K562 (cell line): ENCODE measurements at regions not wholly inside any gene's neighbourhood (a gene's known extent, or its start where the extent isn't known, plus 50 kb on each side); places are given as distances from the start of the nearest gene placed in this dataset.

Source experiments
- ATAC-seq: fragments of 200-7000 bp; cut with Tn5 transposase; 3 replicates; pipeline ENCODE4 v1.9.1; 2020; ENCODE audit warnings: moderate library complexity
- BruUV-seq: library from RNA; stranded (reverse); fragments of 400-500 nt; replicated peaks from 2 replicates; lab custom pipeline; 2021; lab: Mats Ljungman, UMichigan
- CTCF ChIA-PET: fragments of 300-600 bp; formaldehyde crosslinking; extraction: SDS; loops from one replicate; lab custom pipeline; 2021; ENCODE audit warnings: low intra/inter-chr PET ratio; lab: Yijun Ruan, JAX
- POLR2A ChIA-PET: fragments of 300-600, 350-650 bp; sonication (Branson Sonifier 250); formaldehyde crosslinking; extraction: SDS; loops from one replicate; lab custom pipeline; 2021; ENCODE audit warnings: antibody characterized with exemption, inconsistent platforms; lab: Yijun Ruan, JAX
- DNase-seq, 4 experiments: peaks; one replicate each; pipeline versions ENCODE4 v3.0.0 to v3.0.0-alpha.2; 2011 to 2018; ENCODE audit warnings: low spot score in 3 of 4, mixed read lengths in 3 of 4; ENCODE audit errors: extremely low read depth in 1 of 4
- FAIRE-seq: peaks from 2 replicates; lab custom pipeline; 2011; peaks lifted over from hg19 to GRCh38; lab: Jason Lieb, UNC
- H2AFZ ChIP-seq: 2 replicates; pipeline ENCODE4 v1.6.0; 2011; ENCODE audit warnings: low read depth, low read length, control low read depth, inconsistent platforms
- H3K27ac ChIP-seq: fragments of 200-600 bp; 3 replicates; pipeline ENCODE4 v1.8.0; 2011; ENCODE audit warnings: low read depth, mild to moderate bottlenecking, control low read depth, inconsistent platforms, low read length, moderate library complexity, mixed read lengths; ENCODE audit errors: extremely low read depth
- H3K27me3 ChIP-seq, 2 experiments: fragments of 300-600 bp in 1 of 2; 2 replicates in 1 of 2; 3 replicates in 1 of 2; pipeline versions ENCODE4 v1.6.0 to v1.8.0; 2011; ENCODE audit warnings: inconsistent platforms in 2 of 2, low read length in 2 of 2, mild to moderate bottlenecking in 1 of 2, mixed read lengths in 1 of 2, moderate library complexity in 1 of 2; ENCODE audit not compliant: control insufficient read depth in 2 of 2, insufficient read depth in 2 of 2
- H3K36me3 ChIP-seq: fragments of 300-600 bp; 3 replicates; pipeline ENCODE4 v1.8.0; 2011; ENCODE audit warnings: mild to moderate bottlenecking, low read length, inconsistent platforms; ENCODE audit not compliant: control insufficient read depth, insufficient read depth
- H3K4me1 ChIP-seq, 2 experiments: fragments of 200-600 bp in 1 of 2; replicated peaks in 1 of 2; 2 replicates in 1 of 2; 3 replicates in 1 of 2; pipeline versions ENCODE4 v1.5.1 to v1.8.0; 2011; ENCODE audit warnings: inconsistent platforms in 2 of 2, low read length in 2 of 2, mild to moderate bottlenecking in 1 of 2, mixed read lengths in 1 of 2, moderate library complexity in 1 of 2; ENCODE audit not compliant: control insufficient read depth in 2 of 2, insufficient read depth in 2 of 2
- H3K4me2 ChIP-seq: 2 replicates; pipeline ENCODE4 v1.6.1; 2011; ENCODE audit warnings: low read length, control low read depth, inconsistent platforms, mixed read lengths; ENCODE audit not compliant: insufficient read depth
- H3K4me3 ChIP-seq: fragments of 200-600 bp; sonication (generic), shearing (Covaris generic); 2 replicates; pipeline ENCODE4 v1.5.1; 2016; ENCODE audit warnings: control low read depth, inconsistent platforms
- H3K79me2 ChIP-seq: fragments of 200-600 bp; 3 replicates; pipeline ENCODE4 v1.8.0; 2011; ENCODE audit warnings: low read length, inconsistent platforms; ENCODE audit not compliant: control insufficient read depth, insufficient read depth
- H3K9ac ChIP-seq, 2 experiments: 2 replicates each; pipeline versions ENCODE4 v1.6.0 to v1.6.1; 2011; ENCODE audit warnings: low read depth in 2 of 2, low read length in 2 of 2, control low read depth in 1 of 2, inconsistent platforms in 1 of 2, mild to moderate bottlenecking in 1 of 2, mixed read lengths in 1 of 2; ENCODE audit not compliant: insufficient read depth in 1 of 2
- H3K9me1 ChIP-seq: one replicate; pipeline ENCODE4 v1.6.0; 2011; ENCODE audit warnings: inconsistent platforms, mild to moderate bottlenecking, low read length, moderate library complexity; ENCODE audit not compliant: control insufficient read depth, insufficient read depth
- H3K9me3 ChIP-seq: replicated peaks from 2 replicates; pipeline ENCODE4 v1.5.1; 2011; ENCODE audit warnings: low read depth, low read length, inconsistent platforms; ENCODE audit not compliant: control insufficient read depth, insufficient read depth
- H4K20me1 ChIP-seq: replicated peaks from 2 replicates; pipeline ENCODE4 v1.6.1; 2011; ENCODE audit warnings: low read length, inconsistent platforms, mixed read lengths; ENCODE audit not compliant: control insufficient read depth, insufficient read depth
- IFI16 ChIP-seq: fragments of 250-450 bp; sonication (Bioruptor Pico); IDR thresholded peaks from 2 replicates; pipeline ENCODE4 v2.1.2; 2022; ENCODE audit warnings: mild to moderate bottlenecking, inconsistent platforms
- POU5F1 ChIP-seq: fragments of 150-350 bp; IDR thresholded peaks from 2 replicates; pipeline ENCODE4 v1.6.1; 2014; ENCODE audit warnings: borderline replicate concordance, low read length, low read depth, mild to moderate bottlenecking; ENCODE audit not compliant: partially characterized antibody
- SP1 ChIP-seq: sonication (generic); formaldehyde crosslinking; IDR thresholded peaks from 2 replicates; pipeline ENCODE4 v1.8.1; 2022; ENCODE audit warnings: mild to moderate bottlenecking, missing genetic modification reagents
- ZC3H8 ChIP-seq: fragments of 450-650 bp; IDR thresholded peaks from 2 replicates; pipeline ENCODE4 v1.6.1; 2017
- ZEB2 ChIP-seq: fragments of 450-650 bp; IDR thresholded peaks from 2 replicates; pipeline ENCODE4 v1.6.1; 2016
- WGBS: fragments of 100-300 bp; shearing (Covaris generic); methylation state at CpG from one replicate; pipeline ENCODE4 v1.1.6; 2016; ENCODE audit warnings: low coverage, mixed read lengths; ENCODE audit not compliant: insufficient coverage; ENCODE audit errors: missing lambda C conversion rate; 5-methylcytosine and 5-hydroxymethylcytosine counted together
- in situ Hi-C: fragments of 300-500 bp; cut with MboI; formaldehyde crosslinking; loops from 4 replicates; pipeline ENCODE4 v1.15.0; 2018; ENCODE audit warnings: inconsistent platforms, mixed read lengths
- intact Hi-C: fragments of 100-400 bp; cut with micrococcal nuclease; formaldehyde crosslinking; loops from 2 replicates; pipeline ENCODE4 v1.14.2; 2022
- TF ChIP-seq, protein P1 (sequence below): sonication (generic); formaldehyde crosslinking; IDR thresholded peaks from 2 replicates; pipeline ENCODE4 v1.8.0; 2022; ENCODE audit warnings: mild to moderate bottlenecking, missing genetic modification reagents
- TF ChIP-seq, protein P2 (sequence below), 2 experiments: fragments of 450-650 bp; IDR thresholded peaks; 2 replicates each; pipeline ENCODE4 v1.6.1; 2018; ENCODE audit warnings: mild to moderate bottlenecking in 2 of 2, low read depth in 1 of 2; ENCODE audit not compliant: partially characterized antibody in 2 of 2
- TF ChIP-seq, protein P3 (sequence below): sonication (generic); formaldehyde crosslinking; IDR thresholded peaks from 2 replicates; pipeline ENCODE4 v1.8.0; 2023; ENCODE audit warnings: missing genetic modification reagents, mild to moderate bottlenecking, borderline replicate concordance
- TF ChIP-seq, protein P4 (sequence below): fragments of 450-650 bp; IDR thresholded peaks from 2 replicates; pipeline ENCODE4 v1.6.1; 2016; ENCODE audit warnings: antibody characterized with exemption

DNA sequence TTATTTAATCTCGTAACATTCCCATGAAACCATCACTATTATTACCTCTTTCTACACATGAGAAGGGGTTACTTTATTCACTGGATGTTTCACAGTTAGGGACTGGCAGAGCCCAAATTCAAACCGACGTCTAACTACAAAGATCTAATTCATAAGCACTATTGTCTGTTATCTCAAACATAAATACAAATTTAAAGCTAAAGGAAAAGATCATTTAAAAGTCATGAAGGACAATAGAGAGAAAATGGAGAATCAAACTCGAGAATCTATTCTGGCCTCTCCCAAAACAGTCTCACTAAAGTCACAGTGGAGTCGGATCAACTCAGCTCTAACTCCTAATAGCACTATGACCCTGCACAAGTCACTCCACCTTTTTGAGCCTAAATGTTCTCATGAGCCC lies 287.7 kb downstream of the ZIC4 start (continued):
- TF ChIP-seq, protein P1, sequence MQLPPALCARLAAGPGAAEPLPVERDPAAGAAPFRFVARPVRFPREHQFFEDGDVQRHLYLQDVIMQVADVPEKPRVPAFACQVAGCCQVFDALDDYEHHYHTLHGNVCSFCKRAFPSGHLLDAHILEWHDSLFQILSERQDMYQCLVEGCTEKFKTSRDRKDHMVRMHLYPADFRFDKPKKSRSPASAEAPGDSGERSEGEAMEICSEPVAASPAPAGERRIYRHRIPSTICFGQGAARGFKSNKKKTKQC (CRISPR knock-in tag): no peak
- TF ChIP-seq IFI16 (CRISPR knock-in tag) (no peak), ZEB2 (no peak), ZC3H8 (no peak), POU5F1 (no peak)

DNA sequence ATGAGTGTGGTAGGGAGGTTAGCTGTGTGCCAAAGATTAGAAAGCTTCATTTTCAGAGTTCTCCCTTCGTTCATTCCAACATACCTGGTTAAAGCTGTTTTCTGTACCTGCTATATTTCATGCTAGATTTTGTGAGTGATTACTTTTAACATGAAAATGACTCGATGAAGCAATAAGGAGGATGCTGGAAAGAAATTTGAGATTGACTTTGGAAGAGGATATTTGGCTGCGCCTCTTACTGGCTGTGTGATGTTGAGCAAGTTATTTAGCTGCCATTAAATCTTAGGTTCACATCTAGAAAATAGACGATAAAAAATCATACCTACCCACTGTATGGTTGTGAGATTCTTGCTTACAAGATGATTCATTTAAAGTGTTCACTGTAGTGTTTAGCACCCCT lies 288.7 kb downstream of the ZIC4 start:
- H3K27ac ChIP-seq: no peak overlapping the region
- BruUV-seq: no TSS peak
- no peaks in the 10 kb centered on the region for H3K79me2 ChIP-seq
- H3K36me3 ChIP-seq: no peaks in the 10 kb centered on the region
- WGBS: 2% methylated on average over 4 of the region's 4 CpGs
- no peaks in the 10 kb centered on the region for H3K4me1 ChIP-seq
- H3K9me3 ChIP-seq: no peaks in the 10 kb centered on the region; the same call in 1 of the 2 replicates
- DNase-seq (no peak), FAIRE-seq (no peak), ATAC-seq (no peak)
- no peaks in the 10 kb centered on the region for H3K27me3 ChIP-seq
- intact Hi-C loops (no loop called here), in situ Hi-C loops (no loop called here)
- no peaks in the 10 kb centered on the region for H4K20me1 ChIP-seq
- H2AFZ ChIP-seq: no peak overlapping the region
- no peaks in the 10 kb centered on the region for H3K9me1 ChIP-seq
- no peak overlapping the region for H3K4me2 ChIP-seq
- no peak overlapping the region for H3K4me3 ChIP-seq
- ChIA-PET CTCF (no interaction called here), POLR2A (no interaction called here)
- H3K9ac ChIP-seq: no peak overlapping the region
- TF ChIP-seq, protein P2, sequence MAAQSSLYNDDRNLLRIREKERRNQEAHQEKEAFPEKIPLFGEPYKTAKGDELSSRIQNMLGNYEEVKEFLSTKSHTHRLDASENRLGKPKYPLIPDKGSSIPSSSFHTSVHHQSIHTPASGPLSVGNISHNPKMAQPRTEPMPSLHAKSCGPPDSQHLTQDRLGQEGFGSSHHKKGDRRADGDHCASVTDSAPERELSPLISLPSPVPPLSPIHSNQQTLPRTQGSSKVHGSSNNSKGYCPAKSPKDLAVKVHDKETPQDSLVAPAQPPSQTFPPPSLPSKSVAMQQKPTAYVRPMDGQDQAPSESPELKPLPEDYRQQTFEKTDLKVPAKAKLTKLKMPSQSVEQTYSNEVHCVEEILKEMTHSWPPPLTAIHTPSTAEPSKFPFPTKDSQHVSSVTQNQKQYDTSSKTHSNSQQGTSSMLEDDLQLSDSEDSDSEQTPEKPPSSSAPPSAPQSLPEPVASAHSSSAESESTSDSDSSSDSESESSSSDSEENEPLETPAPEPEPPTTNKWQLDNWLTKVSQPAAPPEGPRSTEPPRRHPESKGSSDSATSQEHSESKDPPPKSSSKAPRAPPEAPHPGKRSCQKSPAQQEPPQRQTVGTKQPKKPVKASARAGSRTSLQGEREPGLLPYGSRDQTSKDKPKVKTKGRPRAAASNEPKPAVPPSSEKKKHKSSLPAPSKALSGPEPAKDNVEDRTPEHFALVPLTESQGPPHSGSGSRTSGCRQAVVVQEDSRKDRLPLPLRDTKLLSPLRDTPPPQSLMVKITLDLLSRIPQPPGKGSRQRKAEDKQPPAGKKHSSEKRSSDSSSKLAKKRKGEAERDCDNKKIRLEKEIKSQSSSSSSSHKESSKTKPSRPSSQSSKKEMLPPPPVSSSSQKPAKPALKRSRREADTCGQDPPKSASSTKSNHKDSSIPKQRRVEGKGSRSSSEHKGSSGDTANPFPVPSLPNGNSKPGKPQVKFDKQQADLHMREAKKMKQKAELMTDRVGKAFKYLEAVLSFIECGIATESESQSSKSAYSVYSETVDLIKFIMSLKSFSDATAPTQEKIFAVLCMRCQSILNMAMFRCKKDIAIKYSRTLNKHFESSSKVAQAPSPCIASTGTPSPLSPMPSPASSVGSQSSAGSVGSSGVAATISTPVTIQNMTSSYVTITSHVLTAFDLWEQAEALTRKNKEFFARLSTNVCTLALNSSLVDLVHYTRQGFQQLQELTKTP (IDR thresholded peaks at IDR 0.05; ENCODE audit: low read depth in 1 of 2, partially characterized antibody in 2 of 2): no peak
- TF ChIP-seq, protein P3, sequence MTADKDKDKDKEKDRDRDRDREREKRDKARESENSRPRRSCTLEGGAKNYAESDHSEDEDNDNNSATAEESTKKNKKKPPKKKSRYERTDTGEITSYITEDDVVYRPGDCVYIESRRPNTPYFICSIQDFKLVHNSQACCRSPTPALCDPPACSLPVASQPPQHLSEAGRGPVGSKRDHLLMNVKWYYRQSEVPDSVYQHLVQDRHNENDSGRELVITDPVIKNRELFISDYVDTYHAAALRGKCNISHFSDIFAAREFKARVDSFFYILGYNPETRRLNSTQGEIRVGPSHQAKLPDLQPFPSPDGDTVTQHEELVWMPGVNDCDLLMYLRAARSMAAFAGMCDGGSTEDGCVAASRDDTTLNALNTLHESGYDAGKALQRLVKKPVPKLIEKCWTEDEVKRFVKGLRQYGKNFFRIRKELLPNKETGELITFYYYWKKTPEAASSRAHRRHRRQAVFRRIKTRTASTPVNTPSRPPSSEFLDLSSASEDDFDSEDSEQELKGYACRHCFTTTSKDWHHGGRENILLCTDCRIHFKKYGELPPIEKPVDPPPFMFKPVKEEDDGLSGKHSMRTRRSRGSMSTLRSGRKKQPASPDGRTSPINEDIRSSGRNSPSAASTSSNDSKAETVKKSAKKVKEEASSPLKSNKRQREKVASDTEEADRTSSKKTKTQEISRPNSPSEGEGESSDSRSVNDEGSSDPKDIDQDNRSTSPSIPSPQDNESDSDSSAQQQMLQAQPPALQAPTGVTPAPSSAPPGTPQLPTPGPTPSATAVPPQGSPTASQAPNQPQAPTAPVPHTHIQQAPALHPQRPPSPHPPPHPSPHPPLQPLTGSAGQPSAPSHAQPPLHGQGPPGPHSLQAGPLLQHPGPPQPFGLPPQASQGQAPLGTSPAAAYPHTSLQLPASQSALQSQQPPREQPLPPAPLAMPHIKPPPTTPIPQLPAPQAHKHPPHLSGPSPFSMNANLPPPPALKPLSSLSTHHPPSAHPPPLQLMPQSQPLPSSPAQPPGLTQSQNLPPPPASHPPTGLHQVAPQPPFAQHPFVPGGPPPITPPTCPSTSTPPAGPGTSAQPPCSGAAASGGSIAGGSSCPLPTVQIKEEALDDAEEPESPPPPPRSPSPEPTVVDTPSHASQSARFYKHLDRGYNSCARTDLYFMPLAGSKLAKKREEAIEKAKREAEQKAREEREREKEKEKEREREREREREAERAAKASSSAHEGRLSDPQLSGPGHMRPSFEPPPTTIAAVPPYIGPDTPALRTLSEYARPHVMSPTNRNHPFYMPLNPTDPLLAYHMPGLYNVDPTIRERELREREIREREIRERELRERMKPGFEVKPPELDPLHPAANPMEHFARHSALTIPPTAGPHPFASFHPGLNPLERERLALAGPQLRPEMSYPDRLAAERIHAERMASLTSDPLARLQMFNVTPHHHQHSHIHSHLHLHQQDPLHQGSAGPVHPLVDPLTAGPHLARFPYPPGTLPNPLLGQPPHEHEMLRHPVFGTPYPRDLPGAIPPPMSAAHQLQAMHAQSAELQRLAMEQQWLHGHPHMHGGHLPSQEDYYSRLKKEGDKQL (CRISPR knock-in tag): no peak
- TF ChIP-seq, protein P4, sequence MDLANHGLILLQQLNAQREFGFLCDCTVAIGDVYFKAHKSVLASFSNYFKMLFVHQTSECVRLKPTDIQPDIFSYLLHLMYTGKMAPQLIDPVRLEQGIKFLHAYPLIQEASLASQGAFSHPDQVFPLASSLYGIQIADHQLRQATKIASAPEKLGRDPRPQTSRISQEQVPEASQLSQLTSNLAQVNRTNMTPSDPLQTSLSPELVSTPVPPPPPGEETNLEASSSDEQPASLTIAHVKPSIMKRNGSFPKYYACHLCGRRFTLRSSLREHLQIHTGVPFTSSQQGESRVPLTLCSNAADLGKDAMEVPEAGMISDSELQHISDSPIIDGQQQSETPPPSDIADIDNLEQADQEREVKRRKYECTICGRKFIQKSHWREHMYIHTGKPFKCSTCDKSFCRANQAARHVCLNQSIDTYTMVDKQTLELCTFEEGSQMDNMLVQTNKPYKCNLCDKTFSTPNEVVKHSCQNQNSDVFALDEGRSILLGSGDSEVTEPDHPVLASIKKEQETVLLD: no peak
- TF ChIP-seq SP1 (CRISPR knock-in tag): no peak
